Uterus (tissue), 2 donors: ENCODE measurements at regions not wholly inside any gene's neighbourhood (a gene's known extent, or its start where the extent isn't known, plus 50 kb on each side); places are given as distances from the start of the nearest gene placed in this dataset.

Experiments used
- POLR2A ChIP-seq, 2 donors: fragments of 450-650 bp; IDR thresholded peaks; one replicate each; pipeline ENCODE4 v1.6.1; 2016; ENCODE audit warnings: antibody characterized with exemption in 2 of 2, mild to moderate bottlenecking in 1 of 2, moderate library complexity in 1 of 2
- TF ChIP-seq, protein P1 (sequence below), 4 experiments: fragments of 200-600 bp in 2 of 4; fragments of 450-650 bp in 2 of 4; sonication (generic) in 2 of 4; IDR thresholded peaks; one replicate each; pipeline ENCODE4 v1.5.1; 2016 to 2019; ENCODE audit warnings: antibody characterized with exemption in 4 of 4, mild to moderate bottlenecking in 2 of 4, moderate library complexity in 1 of 4

DNA sequence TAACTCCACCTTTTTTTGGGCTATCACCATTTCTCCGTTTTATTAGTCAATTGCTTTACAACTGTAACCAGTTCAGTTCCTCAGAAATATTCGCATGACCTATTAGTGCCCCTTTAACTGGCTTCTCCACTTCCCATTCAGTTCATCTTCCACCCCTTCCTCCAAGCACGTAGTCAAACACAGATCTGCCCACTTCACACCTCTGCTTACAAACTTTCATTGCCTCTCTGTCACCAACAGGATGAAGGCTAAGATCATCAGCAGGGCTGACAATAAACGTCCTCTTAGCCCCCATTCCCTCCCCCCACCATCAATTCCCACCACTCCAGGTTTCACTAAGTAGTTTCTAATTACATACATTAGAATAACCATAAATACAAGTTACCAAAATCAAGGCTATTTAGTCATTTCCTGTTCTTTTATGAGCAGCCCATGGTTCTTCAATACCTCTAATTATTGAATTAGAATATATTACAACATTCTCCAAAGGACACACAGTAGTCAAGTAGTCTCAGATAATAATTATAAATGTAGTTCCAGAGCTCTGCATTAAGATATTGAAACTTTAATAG, 95.7 kb downstream of the SPRY2 start:
- TF ChIP-seq, protein P1, sequence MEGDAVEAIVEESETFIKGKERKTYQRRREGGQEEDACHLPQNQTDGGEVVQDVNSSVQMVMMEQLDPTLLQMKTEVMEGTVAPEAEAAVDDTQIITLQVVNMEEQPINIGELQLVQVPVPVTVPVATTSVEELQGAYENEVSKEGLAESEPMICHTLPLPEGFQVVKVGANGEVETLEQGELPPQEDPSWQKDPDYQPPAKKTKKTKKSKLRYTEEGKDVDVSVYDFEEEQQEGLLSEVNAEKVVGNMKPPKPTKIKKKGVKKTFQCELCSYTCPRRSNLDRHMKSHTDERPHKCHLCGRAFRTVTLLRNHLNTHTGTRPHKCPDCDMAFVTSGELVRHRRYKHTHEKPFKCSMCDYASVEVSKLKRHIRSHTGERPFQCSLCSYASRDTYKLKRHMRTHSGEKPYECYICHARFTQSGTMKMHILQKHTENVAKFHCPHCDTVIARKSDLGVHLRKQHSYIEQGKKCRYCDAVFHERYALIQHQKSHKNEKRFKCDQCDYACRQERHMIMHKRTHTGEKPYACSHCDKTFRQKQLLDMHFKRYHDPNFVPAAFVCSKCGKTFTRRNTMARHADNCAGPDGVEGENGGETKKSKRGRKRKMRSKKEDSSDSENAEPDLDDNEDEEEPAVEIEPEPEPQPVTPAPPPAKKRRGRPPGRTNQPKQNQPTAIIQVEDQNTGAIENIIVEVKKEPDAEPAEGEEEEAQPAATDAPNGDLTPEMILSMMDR (IDR thresholded peaks at IDR 0.05), result no peak
- no peak for TF ChIP-seq POLR2A (IDR thresholded peaks at IDR 0.05)
